K562 (cell line): ENCODE measurements at regions not wholly inside any gene's neighbourhood (a gene's known extent, or its start where the extent isn't known, plus 50 kb on each side); places are given as distances from the start of the nearest gene placed in this dataset.

Source experiments
- ATAC-seq: fragments of 200-7000 bp; cut with Tn5 transposase; 3 replicates; pipeline ENCODE4 v1.9.1; 2020; ENCODE audit warnings: moderate library complexity
- BruUV-seq: library from RNA; stranded (reverse); fragments of 400-500 nt; replicated peaks from 2 replicates; lab custom pipeline; 2021; lab: Mats Ljungman, UMichigan
- CTCF ChIA-PET: fragments of 300-600 bp; formaldehyde crosslinking; extraction: SDS; loops from one replicate; lab custom pipeline; 2021; ENCODE audit warnings: low intra/inter-chr PET ratio; lab: Yijun Ruan, JAX
- POLR2A ChIA-PET: fragments of 300-600, 350-650 bp; sonication (Branson Sonifier 250); formaldehyde crosslinking; extraction: SDS; loops from one replicate; lab custom pipeline; 2021; ENCODE audit warnings: antibody characterized with exemption, inconsistent platforms; lab: Yijun Ruan, JAX
- DNase-seq, 4 experiments: peaks; one replicate each; pipeline versions ENCODE4 v3.0.0 to v3.0.0-alpha.2; 2011 to 2018; ENCODE audit warnings: low spot score in 3 of 4, mixed read lengths in 3 of 4; ENCODE audit errors: extremely low read depth in 1 of 4
- FAIRE-seq: peaks from 2 replicates; lab custom pipeline; 2011; peaks lifted over from hg19 to GRCh38; lab: Jason Lieb, UNC
- H2AFZ ChIP-seq: 2 replicates; pipeline ENCODE4 v1.6.0; 2011; ENCODE audit warnings: low read depth, low read length, control low read depth, inconsistent platforms
- H3K27ac ChIP-seq: fragments of 200-600 bp; 3 replicates; pipeline ENCODE4 v1.8.0; 2011; ENCODE audit warnings: low read depth, mild to moderate bottlenecking, control low read depth, inconsistent platforms, low read length, moderate library complexity, mixed read lengths; ENCODE audit errors: extremely low read depth
- H3K27me3 ChIP-seq, 2 experiments: fragments of 300-600 bp in 1 of 2; 2 replicates in 1 of 2; 3 replicates in 1 of 2; pipeline versions ENCODE4 v1.6.0 to v1.8.0; 2011; ENCODE audit warnings: inconsistent platforms in 2 of 2, low read length in 2 of 2, mild to moderate bottlenecking in 1 of 2, mixed read lengths in 1 of 2, moderate library complexity in 1 of 2; ENCODE audit not compliant: control insufficient read depth in 2 of 2, insufficient read depth in 2 of 2
- H3K36me3 ChIP-seq: fragments of 300-600 bp; 3 replicates; pipeline ENCODE4 v1.8.0; 2011; ENCODE audit warnings: mild to moderate bottlenecking, low read length, inconsistent platforms; ENCODE audit not compliant: control insufficient read depth, insufficient read depth
- H3K4me1 ChIP-seq, 2 experiments: fragments of 200-600 bp in 1 of 2; replicated peaks in 1 of 2; 2 replicates in 1 of 2; 3 replicates in 1 of 2; pipeline versions ENCODE4 v1.5.1 to v1.8.0; 2011; ENCODE audit warnings: inconsistent platforms in 2 of 2, low read length in 2 of 2, mild to moderate bottlenecking in 1 of 2, mixed read lengths in 1 of 2, moderate library complexity in 1 of 2; ENCODE audit not compliant: control insufficient read depth in 2 of 2, insufficient read depth in 2 of 2
- H3K4me2 ChIP-seq: 2 replicates; pipeline ENCODE4 v1.6.1; 2011; ENCODE audit warnings: low read length, control low read depth, inconsistent platforms, mixed read lengths; ENCODE audit not compliant: insufficient read depth
- H3K4me3 ChIP-seq: fragments of 200-600 bp; sonication (generic), shearing (Covaris generic); 2 replicates; pipeline ENCODE4 v1.5.1; 2016; ENCODE audit warnings: control low read depth, inconsistent platforms
- H3K79me2 ChIP-seq: fragments of 200-600 bp; 3 replicates; pipeline ENCODE4 v1.8.0; 2011; ENCODE audit warnings: low read length, inconsistent platforms; ENCODE audit not compliant: control insufficient read depth, insufficient read depth
- H3K9ac ChIP-seq, 2 experiments: 2 replicates each; pipeline versions ENCODE4 v1.6.0 to v1.6.1; 2011; ENCODE audit warnings: low read depth in 2 of 2, low read length in 2 of 2, control low read depth in 1 of 2, inconsistent platforms in 1 of 2, mild to moderate bottlenecking in 1 of 2, mixed read lengths in 1 of 2; ENCODE audit not compliant: insufficient read depth in 1 of 2
- H3K9me1 ChIP-seq: one replicate; pipeline ENCODE4 v1.6.0; 2011; ENCODE audit warnings: inconsistent platforms, mild to moderate bottlenecking, low read length, moderate library complexity; ENCODE audit not compliant: control insufficient read depth, insufficient read depth
- H3K9me3 ChIP-seq: replicated peaks from 2 replicates; pipeline ENCODE4 v1.5.1; 2011; ENCODE audit warnings: low read depth, low read length, inconsistent platforms; ENCODE audit not compliant: control insufficient read depth, insufficient read depth
- H4K20me1 ChIP-seq: replicated peaks from 2 replicates; pipeline ENCODE4 v1.6.1; 2011; ENCODE audit warnings: low read length, inconsistent platforms, mixed read lengths; ENCODE audit not compliant: control insufficient read depth, insufficient read depth
- ATF1 ChIP-seq, 2 experiments: fragments of 450-650 bp in 1 of 2; IDR thresholded peaks; 2 replicates each; pipeline ENCODE4 v1.6.1; 2016; ENCODE audit warnings: missing compliant biosample characterization in 1 of 2, missing genetic modification characterization in 1 of 2
- BDP1 ChIP-seq: IDR thresholded peaks from 3 replicates; pipeline ENCODE4 v1.6.1; 2011; ENCODE audit not compliant: insufficient read length, insufficient read depth
- CBFA2T3 ChIP-seq: fragments of 450-650 bp; IDR thresholded peaks from 2 replicates; pipeline ENCODE4 v1.6.1; 2017
- CREM ChIP-seq: IDR thresholded peaks from 2 replicates; pipeline ENCODE4 v1.6.1; 2014; ENCODE audit warnings: antibody characterized with exemption, low read depth
- ETV6 ChIP-seq, 3 experiments: fragments of 150-350 bp in 1 of 3; sonication (generic) in 1 of 3; formaldehyde crosslinking in 1 of 3; IDR thresholded peaks; 2 replicates each; pipeline versions ENCODE4 v1.6.1 to v1.8.0; 2014 to 2022; ENCODE audit warnings: borderline replicate concordance in 2 of 3, low read depth in 2 of 3, antibody characterized with exemption in 1 of 3, low read length in 1 of 3, mild to moderate bottlenecking in 1 of 3, missing genetic modification reagents in 1 of 3
- FOXP1 ChIP-seq: sonication (generic); formaldehyde crosslinking; IDR thresholded peaks from 2 replicates; pipeline ENCODE4 v1.8.0; 2022; ENCODE audit warnings: mild to moderate bottlenecking, missing genetic modification reagents
- KLF10 ChIP-seq: fragments of 250-450 bp; sonication (Bioruptor Pico); IDR thresholded peaks from 2 replicates; pipeline ENCODE4 v1.6.1; 2021; ENCODE audit warnings: matching md5 sums
- MYNN ChIP-seq, 2 experiments: sonication (generic); formaldehyde crosslinking in 1 of 2; IDR thresholded peaks; 2 replicates each; pipeline versions ENCODE4 v1.5.0 to v1.6.1; 2016 to 2020; ENCODE audit warnings: antibody characterized with exemption in 1 of 2, missing genetic modification reagents in 1 of 2
- POLR2A ChIP-seq: fragments of 450-650 bp; conservative IDR thresholded peaks from 2 replicates; pipeline ENCODE4 v1.6.1; 2016
- POLR2G ChIP-seq: fragments of 200-400 bp; formaldehyde crosslinking; IDR thresholded peaks from 2 replicates; pipeline ENCODE4 v1.6.1; 2017; ENCODE audit warnings: low read depth, mild to moderate bottlenecking, antibody characterized with exemption, low read length, moderate library complexity
- RFX5 ChIP-seq: IDR thresholded peaks from 2 replicates; pipeline ENCODE4 v1.6.1; 2011; ENCODE audit warnings: low read depth, mild to moderate bottlenecking, improper control_type of control experiment, low read length
- SAFB2 ChIP-seq: fragments of 200-400 bp; formaldehyde crosslinking; IDR thresholded peaks from 2 replicates; pipeline ENCODE4 v1.6.1; 2018; ENCODE audit warnings: borderline replicate concordance, low read length, low read depth, moderate library complexity; ENCODE audit not compliant: severe bottlenecking
- ZFP36 ChIP-seq: fragments of 150-350 bp; IDR thresholded peaks from 2 replicates; pipeline ENCODE4 v1.6.1; 2018; ENCODE audit warnings: low read length, low read depth; ENCODE audit not compliant: partially characterized antibody
- WGBS: fragments of 100-300 bp; shearing (Covaris generic); methylation state at CpG from one replicate; pipeline ENCODE4 v1.1.6; 2016; ENCODE audit warnings: low coverage, mixed read lengths; ENCODE audit not compliant: insufficient coverage; ENCODE audit errors: missing lambda C conversion rate; 5-methylcytosine and 5-hydroxymethylcytosine counted together
- in situ Hi-C: fragments of 300-500 bp; cut with MboI; formaldehyde crosslinking; loops from 4 replicates; pipeline ENCODE4 v1.15.0; 2018; ENCODE audit warnings: inconsistent platforms, mixed read lengths
- intact Hi-C: fragments of 100-400 bp; cut with micrococcal nuclease; formaldehyde crosslinking; loops from 2 replicates; pipeline ENCODE4 v1.14.2; 2022
- TF ChIP-seq, protein P1 (sequence below): fragments of 250-450 bp; sonication (Bioruptor Pico); IDR thresholded peaks from 2 replicates; pipeline ENCODE4 v1.8.0; 2022; ENCODE audit warnings: moderate library complexity, mild to moderate bottlenecking, inconsistent platforms
- TF ChIP-seq, protein P2 (sequence below): fragments of 250-450 bp; sonication (Bioruptor Pico); IDR thresholded peaks from 2 replicates; pipeline ENCODE4 v1.8.0; 2021; ENCODE audit warnings: moderate library complexity, mild to moderate bottlenecking, inconsistent platforms
- TF ChIP-seq, protein P3 (sequence below): fragments of 250-450 bp; sonication (Bioruptor Pico); IDR thresholded peaks from 2 replicates; pipeline ENCODE4 v1.4.0; 2020

DNA sequence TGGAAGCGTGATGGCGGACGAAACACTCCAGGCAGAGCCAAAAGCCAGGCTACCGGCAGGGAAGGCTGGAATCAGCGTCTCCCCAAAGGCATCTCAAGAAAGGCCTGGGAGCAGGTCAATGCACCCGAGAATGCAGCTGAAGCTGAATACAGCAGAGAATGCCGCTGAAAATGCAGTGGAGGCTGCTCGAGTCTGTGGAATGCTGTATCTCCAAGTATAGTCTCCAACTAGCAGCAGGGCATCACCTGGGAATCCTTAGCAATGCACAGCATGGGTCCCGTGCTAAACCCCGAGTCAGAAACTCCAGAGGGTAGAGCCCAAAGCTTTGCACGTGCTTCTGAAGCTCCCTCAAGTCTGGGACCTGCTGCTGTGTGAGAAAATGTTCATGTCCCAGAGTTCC lies 191.1 kb upstream of the ALKAL2 start (continued):
- TF ChIP-seq, protein P1, sequence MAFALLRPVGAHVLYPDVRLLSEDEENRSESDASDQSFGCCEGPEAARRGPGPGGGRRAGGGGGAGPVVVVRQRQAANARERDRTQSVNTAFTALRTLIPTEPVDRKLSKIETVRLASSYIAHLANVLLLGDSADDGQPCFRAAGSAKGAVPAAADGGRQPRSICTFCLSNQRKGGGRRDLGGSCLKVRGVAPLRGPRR (CRISPR knock-in tag), result no peak
- TF ChIP-seq FOXP1 (CRISPR knock-in tag) (no peak), CBFA2T3 (no peak), SAFB2 (no peak), POLR2A (no peak), KLF10 (CRISPR knock-in tag) (no peak)

DNA sequence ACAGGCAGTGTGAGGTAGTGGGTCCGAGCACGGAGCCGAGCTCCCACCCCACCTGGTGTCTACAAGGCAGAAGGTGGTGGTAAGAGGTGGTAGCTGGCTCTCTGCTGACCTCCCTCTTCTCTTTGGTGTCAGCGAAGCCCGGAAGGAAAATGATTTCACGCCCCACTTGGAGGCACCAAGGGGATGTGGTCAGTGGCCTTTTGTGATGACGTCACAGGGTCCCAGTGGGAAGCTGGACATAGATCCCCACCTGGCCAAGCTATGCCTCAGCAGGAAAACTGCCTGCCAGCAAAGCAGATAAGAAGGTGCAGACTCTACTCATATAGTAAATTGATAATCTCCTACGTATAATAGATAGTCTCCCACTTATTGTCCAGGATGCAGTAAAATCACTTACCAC lies 183.7 kb upstream of the ALKAL2 start:
- DNase-seq (no peak), FAIRE-seq (no peak), ATAC-seq (no peak; the same call in 2 of the 3 replicates)
- Histone ChIP-seq H3K79me2 (no peaks in the 10 kb centered on the region), H3K4me1 (no peaks in the 10 kb centered on the region), H3K4me2 (no peak overlapping the region; the same call in 1 of the 2 replicates), H4K20me1 (no peaks in the 10 kb centered on the region), H3K27ac (no peak overlapping the region), H2AFZ (peak overlapping the region; percentile 59; the same call in 1 of the 2 replicates), H3K27me3 (peaks cover 8 to 28% of the 10 kb centered on the region in 2 experiments; a peak in 3 of 5 replicates), H3K36me3 (no peaks in the 10 kb centered on the region), H3K9me1 (no peaks in the 10 kb centered on the region), H3K9ac (no peak overlapping the region), H3K9me3 (no peaks in the 10 kb centered on the region), H3K4me3 (no peak overlapping the region)
- BruUV-seq, result no TSS peak
- ChIA-PET CTCF (no interaction called here), POLR2A (interaction anchor here (0.6 kb wide), 1 partner anchor 480 kb away, joined by 3 read pairs; no protein-coding TSS in a partner anchor)
- 2% methylated on average over 7 of the region's 8 CpGs for WGBS
- intact Hi-C loops (no loop called here), in situ Hi-C loops (no loop called here)
- TF ChIP-seq, protein P2, sequence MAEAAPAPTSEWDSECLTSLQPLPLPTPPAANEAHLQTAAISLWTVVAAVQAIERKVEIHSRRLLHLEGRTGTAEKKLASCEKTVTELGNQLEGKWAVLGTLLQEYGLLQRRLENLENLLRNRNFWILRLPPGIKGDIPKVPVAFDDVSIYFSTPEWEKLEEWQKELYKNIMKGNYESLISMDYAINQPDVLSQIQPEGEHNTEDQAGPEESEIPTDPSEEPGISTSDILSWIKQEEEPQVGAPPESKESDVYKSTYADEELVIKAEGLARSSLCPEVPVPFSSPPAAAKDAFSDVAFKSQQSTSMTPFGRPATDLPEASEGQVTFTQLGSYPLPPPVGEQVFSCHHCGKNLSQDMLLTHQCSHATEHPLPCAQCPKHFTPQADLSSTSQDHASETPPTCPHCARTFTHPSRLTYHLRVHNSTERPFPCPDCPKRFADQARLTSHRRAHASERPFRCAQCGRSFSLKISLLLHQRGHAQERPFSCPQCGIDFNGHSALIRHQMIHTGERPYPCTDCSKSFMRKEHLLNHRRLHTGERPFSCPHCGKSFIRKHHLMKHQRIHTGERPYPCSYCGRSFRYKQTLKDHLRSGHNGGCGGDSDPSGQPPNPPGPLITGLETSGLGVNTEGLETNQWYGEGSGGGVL, result no peak
- no peak for TF ChIP-seq ETV6 (IDR thresholded peaks at IDR 0.05; ENCODE audit: borderline replicate concordance in 1 of 2, low read depth in 2 of 2, low read length in 1 of 2)
- no peak for TF ChIP-seq ETV6 (CRISPR knock-in tag; IDR thresholded peaks at IDR 0.05; ENCODE audit: borderline replicate concordance)
- no peak for TF ChIP-seq ZFP36
- no peak for TF ChIP-seq MYNN (IDR thresholded peaks at IDR 0.05)
- TF ChIP-seq MYNN (CRISPR knock-in tag; IDR thresholded peaks at IDR 0.05), result no peak
- peak; percentile 75 for TF ChIP-seq CREM
- TF ChIP-seq ATF1 (CRISPR knock-in tag; IDR thresholded peaks at IDR 0.05), result no peak
- peak; percentile 72 for TF ChIP-seq ATF1 (tag; IDR thresholded peaks at IDR 0.05)
- TF ChIP-seq BDP1, result no peak
- TF ChIP-seq, protein P3, sequence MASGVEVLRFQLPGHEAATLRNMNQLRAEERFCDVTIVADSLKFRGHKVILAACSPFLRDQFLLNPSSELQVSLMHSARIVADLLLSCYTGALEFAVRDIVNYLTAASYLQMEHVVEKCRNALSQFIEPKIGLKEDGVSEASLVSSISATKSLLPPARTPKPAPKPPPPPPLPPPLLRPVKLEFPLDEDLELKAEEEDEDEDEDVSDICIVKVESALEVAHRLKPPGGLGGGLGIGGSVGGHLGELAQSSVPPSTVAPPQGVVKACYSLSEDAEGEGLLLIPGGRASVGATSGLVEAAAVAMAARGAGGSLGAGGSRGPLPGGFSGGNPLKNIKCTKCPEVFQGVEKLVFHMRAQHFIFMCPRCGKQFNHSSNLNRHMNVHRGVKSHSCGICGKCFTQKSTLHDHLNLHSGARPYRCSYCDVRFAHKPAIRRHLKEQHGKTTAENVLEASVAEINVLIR (CRISPR knock-in tag), result 0 out of 2 replicates have a peak, but pooled peaks have one; percentile 24
- no peak for TF ChIP-seq RFX5
- no peak for TF ChIP-seq POLR2G
